ENCODE measurements at regions not wholly inside any gene's neighbourhood (a gene's known extent, or its start where the extent isn't known, plus 50 kb on each side); places are given as distances from the start of the nearest gene placed in this dataset.

GRCh38 chrY:15404551-15404950 lies 880.2 kb downstream of the NLGN4Y start:
- DNase-seq (ENCODE audit: low read depth) = no peak

- DNase-seq (ENCODE audit: low read depth) = no peak
These were observed 890.8 kb downstream of the NLGN4Y start for GRCh38 chrY:15415165-15415564.

- DNase-seq (ENCODE audit: low read depth) = no peak
These were observed 894.3 kb downstream of the NLGN4Y start for GRCh38 chrY:15418613-15419012.

- peak; percentile 0 for DNase-seq (ENCODE audit: low read depth)
These were observed 900.4 kb downstream of the NLGN4Y start for GRCh38 chrY:15424665-15425132.

- no peak for DNase-seq (ENCODE audit: low read depth)
These were observed 915.8 kb downstream of the NLGN4Y start for GRCh38 chrY:15440021-15440695.

- no peak for DNase-seq (ENCODE audit: low read depth)
These were observed 916.5 kb downstream of the NLGN4Y start for GRCh38 chrY:15440696-15441408.

- no peak for DNase-seq (ENCODE audit: low read depth)
These were observed 917.5 kb downstream of the NLGN4Y start for GRCh38 chrY:15441878-15442277.

GRCh38 chrY:15445871-15446270 lies 921.5 kb downstream of the NLGN4Y start:
- no peak for DNase-seq (ENCODE audit: low read depth)

- DNase-seq (ENCODE audit: low read depth) = no peak
These were observed 922.5 kb downstream of the NLGN4Y start for GRCh38 chrY:15446861-15447260.

- DNase-seq (ENCODE audit: low read depth) = no peak
These were observed 923.6 kb downstream of the NLGN4Y start for GRCh38 chrY:15447959-15448358.

- no peak for DNase-seq (ENCODE audit: low read depth)
These were observed 931.0 kb downstream of the NLGN4Y start for GRCh38 chrY:15455133-15455937.

- DNase-seq (ENCODE audit: low read depth) = no peak
These were observed 931.7 kb downstream of the NLGN4Y start for GRCh38 chrY:15455980-15456469.

GRCh38 chrY:15456491-15456890 lies 932.2 kb downstream of the NLGN4Y start:
- DNase-seq (ENCODE audit: low read depth) = no peak

- DNase-seq (ENCODE audit: low read depth) = no peak
These were observed 933.4 kb downstream of the NLGN4Y start for GRCh38 chrY:15457682-15458081.

- DNase-seq (ENCODE audit: low read depth) = no peak
These were observed 934.1 kb downstream of the NLGN4Y start for GRCh38 chrY:15458426-15458825.

- DNase-seq (ENCODE audit: low read depth) = no peak
These were observed 941.6 kb downstream of the NLGN4Y start for GRCh38 chrY:15465880-15466279.

GRCh38 chrY:15466891-15467290 lies 942.6 kb downstream of the NLGN4Y start:
- no peak for DNase-seq (ENCODE audit: low read depth)

- no peak for DNase-seq (ENCODE audit: low read depth)
These were observed 943.8 kb downstream of the NLGN4Y start for GRCh38 chrY:15468091-15468490.

GRCh38 chrY:15471371-15471770 lies 947.0 kb downstream of the NLGN4Y start:
- DNase-seq (ENCODE audit: low read depth) = no peak

- DNase-seq (ENCODE audit: low read depth) = no peak
These were observed 954.1 kb downstream of the NLGN4Y start for GRCh38 chrY:15478348-15478963.

- DNase-seq (ENCODE audit: low read depth) = no peak
These were observed 976.2 kb downstream of the NLGN4Y start for GRCh38 chrY:15500536-15500935.

- no peak for DNase-seq (ENCODE audit: low read depth)
These were observed 976.9 kb downstream of the NLGN4Y start for GRCh38 chrY:15501181-15501580.

Data from fibroblast of gingiva (primary cell).